VCaP (cell line): ENCODE measurements at regions not wholly inside any gene's neighbourhood (a gene's known extent, or its start where the extent isn't known, plus 50 kb on each side); places are given as distances from the start of the nearest gene placed in this dataset.
"Not testable (repeated sequence)": the region's sequence is repeated elsewhere in the genome, so short reads cannot be mapped to it uniquely, and the experiment has no call there.

ENCODE experiments used
- H3K27ac ChIP-seq: fragments of 450-650 bp; 2 replicates; pipeline ENCODE4 v1.5.1; 2017
- CTCF ChIP-seq: fragments of 450-650 bp; conservative IDR thresholded peaks from 2 replicates; pipeline ENCODE4 v1.5.1; 2017; ENCODE audit warnings: mild to moderate bottlenecking, moderate library complexity

GRCh38 chr3:153783106-153783505 lies 338.1 kb upstream of the ARHGEF26 start:
- no peak overlapping the region for H3K27ac ChIP-seq
- no peak for TF ChIP-seq CTCF

- no peak for TF ChIP-seq CTCF
- no peak overlapping the region for H3K27ac ChIP-seq
Measured at GRCh38 chr3:153783741-153784480, 337.3 kb upstream of the ARHGEF26 start.

- TF ChIP-seq CTCF, result no peak
- no peak overlapping the region for H3K27ac ChIP-seq
Measured at GRCh38 chr3:153785901-153786300, 335.3 kb upstream of the ARHGEF26 start.

- H3K27ac ChIP-seq, result no peak overlapping the region
- no peak for TF ChIP-seq CTCF
Measured at GRCh38 chr3:153789380-153789779, 331.8 kb upstream of the ARHGEF26 start.

- H3K27ac ChIP-seq, result not testable (repeated sequence)
Measured at GRCh38 chr3:153797056-153797455, 324.1 kb upstream of the ARHGEF26 start.

GRCh38 chr3:153809097-153809496 lies 312.1 kb upstream of the ARHGEF26 start:
- no peak overlapping the region for H3K27ac ChIP-seq
- no peak for TF ChIP-seq CTCF

GRCh38 chr3:153818338-153818737 lies 302.9 kb upstream of the ARHGEF26 start:
- no peak overlapping the region for H3K27ac ChIP-seq
- TF ChIP-seq CTCF, result no peak

GRCh38 chr3:153820035-153820434 lies 301.2 kb upstream of the ARHGEF26 start:
- no peak overlapping the region for H3K27ac ChIP-seq
- TF ChIP-seq CTCF, result no peak

GRCh38 chr3:153828346-153828745 lies 292.8 kb upstream of the ARHGEF26 start:
- H3K27ac ChIP-seq, result not testable (repeated sequence)
